ENCODE measurements at regions not wholly inside any gene's neighbourhood (a gene's known extent, or its start where the extent isn't known, plus 50 kb on each side); places are given as distances from the start of the nearest gene placed in this dataset.

DNA sequence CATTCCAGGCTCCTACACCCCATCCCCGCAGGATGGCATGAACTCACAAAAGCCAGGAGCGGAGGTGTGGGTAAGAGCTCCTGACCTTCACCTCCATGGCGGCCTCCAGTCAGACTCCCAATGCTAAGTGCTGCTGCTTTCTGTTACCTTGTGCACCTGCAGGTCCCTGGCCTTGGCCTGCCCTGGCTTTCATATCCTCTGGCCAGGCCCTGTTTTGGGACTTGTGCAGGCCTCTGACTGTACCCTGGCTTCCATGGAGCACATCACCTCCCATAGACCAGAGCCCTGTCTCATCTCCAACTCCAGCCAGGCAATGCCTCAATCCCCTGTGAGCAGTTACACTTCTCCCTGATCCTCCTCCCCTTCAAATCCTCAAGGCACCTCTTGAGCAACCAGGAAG lies 124.5 kb downstream of the MED10 start:
- TF ChIP-seq, protein P1, sequence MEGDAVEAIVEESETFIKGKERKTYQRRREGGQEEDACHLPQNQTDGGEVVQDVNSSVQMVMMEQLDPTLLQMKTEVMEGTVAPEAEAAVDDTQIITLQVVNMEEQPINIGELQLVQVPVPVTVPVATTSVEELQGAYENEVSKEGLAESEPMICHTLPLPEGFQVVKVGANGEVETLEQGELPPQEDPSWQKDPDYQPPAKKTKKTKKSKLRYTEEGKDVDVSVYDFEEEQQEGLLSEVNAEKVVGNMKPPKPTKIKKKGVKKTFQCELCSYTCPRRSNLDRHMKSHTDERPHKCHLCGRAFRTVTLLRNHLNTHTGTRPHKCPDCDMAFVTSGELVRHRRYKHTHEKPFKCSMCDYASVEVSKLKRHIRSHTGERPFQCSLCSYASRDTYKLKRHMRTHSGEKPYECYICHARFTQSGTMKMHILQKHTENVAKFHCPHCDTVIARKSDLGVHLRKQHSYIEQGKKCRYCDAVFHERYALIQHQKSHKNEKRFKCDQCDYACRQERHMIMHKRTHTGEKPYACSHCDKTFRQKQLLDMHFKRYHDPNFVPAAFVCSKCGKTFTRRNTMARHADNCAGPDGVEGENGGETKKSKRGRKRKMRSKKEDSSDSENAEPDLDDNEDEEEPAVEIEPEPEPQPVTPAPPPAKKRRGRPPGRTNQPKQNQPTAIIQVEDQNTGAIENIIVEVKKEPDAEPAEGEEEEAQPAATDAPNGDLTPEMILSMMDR (IDR thresholded peaks at IDR 0.05; ENCODE audit: insufficient read depth, low read depth, low read length) = no peak
- no peak for DNase-seq (ENCODE audit: low read depth)
- no peak overlapping the region for H3K4me3 ChIP-seq (ENCODE audit: low read depth, low read length)

DNA sequence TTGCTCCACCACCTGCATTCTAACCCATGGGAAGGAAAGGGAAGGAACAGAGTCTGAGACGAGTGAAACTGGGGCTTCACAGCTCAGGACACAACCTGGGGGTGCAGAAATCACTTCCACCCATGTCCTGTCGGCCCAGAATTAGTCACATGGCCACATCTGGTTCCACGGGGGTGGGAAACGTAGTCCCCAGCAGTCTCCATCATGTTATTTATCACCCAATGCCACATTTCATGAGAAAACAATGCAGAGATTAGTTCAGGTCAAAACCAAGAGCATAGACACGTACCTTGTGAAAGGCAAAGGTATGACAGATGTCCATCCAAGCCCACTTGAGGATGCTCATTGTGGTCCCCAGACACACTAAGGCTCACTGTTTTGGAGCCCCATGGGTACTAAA lies 125.1 kb downstream of the MED10 start:
- TF ChIP-seq, protein P1 (IDR thresholded peaks at IDR 0.05; ENCODE audit: insufficient read depth, low read depth, low read length) = no peak
- no peak for DNase-seq (ENCODE audit: low read depth)
- H3K4me3 ChIP-seq (ENCODE audit: low read depth, low read length) = no peak overlapping the region

DNA sequence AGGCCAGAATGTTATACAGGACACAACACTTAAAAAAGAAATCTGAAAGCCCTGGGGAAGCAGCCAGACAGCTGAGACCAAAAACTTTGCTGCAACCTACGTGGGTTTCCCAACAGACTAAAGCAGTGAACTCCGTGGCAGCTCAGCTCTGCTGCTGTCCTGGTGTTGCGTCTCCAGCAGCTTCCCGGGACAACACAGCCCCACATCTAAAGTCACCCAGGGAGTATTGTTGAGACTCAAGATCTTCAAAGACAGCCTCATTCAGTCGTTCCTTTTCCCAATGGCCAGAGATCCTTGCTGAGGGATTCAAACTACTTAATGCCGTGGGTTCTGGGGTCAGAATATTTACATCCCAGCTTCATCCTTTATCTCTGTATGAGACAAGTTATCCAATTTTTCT lies 125.8 kb downstream of the MED10 start:
- DNase-seq (ENCODE audit: low read depth) = no peak
- no peak overlapping the region for H3K4me3 ChIP-seq (ENCODE audit: low read depth, low read length)
- TF ChIP-seq, protein P1 (IDR thresholded peaks at IDR 0.05; ENCODE audit: insufficient read depth, low read depth, low read length) = no peak

DNA sequence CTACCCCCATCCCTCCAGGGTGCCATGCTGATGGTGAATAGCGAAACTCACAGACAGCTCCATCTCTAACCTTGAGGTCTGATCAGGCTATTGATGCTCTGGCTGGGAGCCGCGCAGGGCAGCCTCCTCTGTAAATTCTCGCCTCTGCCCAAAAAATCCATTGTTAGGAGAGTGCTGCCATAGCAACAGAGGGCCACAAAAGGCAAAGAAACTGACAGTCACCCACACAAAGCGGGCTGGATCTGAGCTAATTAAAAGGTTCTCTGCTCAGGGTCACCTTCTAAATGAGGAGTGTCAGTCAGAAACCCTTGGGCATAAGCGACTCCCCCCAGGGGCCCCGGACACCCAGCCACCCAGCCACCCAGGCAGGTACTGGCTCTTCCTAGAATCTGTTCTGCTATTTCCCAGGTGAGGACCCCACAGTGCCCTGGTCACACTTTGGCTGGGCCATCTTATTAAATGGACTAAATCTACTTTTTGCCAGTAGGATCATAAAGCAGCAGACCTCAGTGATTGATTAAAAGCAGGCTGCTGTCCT lies 126.7 kb downstream of the MED10 start:
- H3K4me3 ChIP-seq (ENCODE audit: low read depth, low read length) = no peak overlapping the region
- TF ChIP-seq, protein P1 (IDR thresholded peaks at IDR 0.05; ENCODE audit: insufficient read depth, low read depth, low read length) = no peak
- DNase-seq (ENCODE audit: low read depth) = no peak

DNA sequence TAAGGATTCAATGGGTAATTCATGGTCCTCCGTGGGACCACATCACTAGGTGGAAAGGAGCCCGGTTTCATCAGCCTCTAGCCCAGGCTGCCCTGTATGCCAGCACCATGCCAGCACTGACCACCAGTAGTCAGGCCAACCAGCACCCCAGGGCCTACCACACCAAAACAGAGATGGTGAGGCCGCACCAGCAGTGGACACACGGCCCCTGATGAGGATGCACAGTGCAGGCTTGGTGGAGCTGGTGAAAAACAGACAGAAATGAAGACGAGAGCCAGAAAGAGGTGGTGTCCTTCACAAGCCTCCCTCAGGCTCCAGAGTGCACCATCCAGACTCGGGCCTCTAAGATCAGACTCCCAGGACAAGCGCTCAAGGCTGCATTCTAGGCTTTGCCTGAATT lies 128.2 kb downstream of the MED10 start:
- H3K4me3 ChIP-seq (ENCODE audit: low read depth, low read length) = no peak overlapping the region
- no peak for DNase-seq (ENCODE audit: low read depth)
- TF ChIP-seq, protein P1 (IDR thresholded peaks at IDR 0.05; ENCODE audit: insufficient read depth, low read depth, low read length) = no peak

DNA sequence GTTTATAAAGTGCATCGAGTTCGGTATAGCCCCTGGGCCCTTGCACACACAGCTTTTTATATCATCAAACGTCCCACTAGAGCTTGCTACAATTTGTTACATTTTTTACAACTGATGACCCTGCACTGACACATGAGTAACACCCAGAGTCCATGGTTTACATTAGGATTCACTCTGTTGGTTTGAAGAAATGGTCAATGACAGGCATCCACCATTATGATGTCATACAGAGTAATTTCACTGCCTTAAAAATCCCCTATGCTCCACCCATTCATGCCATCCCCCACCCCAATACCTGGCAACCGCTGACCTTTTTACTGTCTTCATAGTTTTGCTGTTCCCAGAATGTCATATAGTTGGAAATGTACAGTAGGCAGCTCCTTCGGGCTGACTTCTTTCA lies 130.2 kb downstream of the MED10 start:
- TF ChIP-seq, protein P1 (IDR thresholded peaks at IDR 0.05; ENCODE audit: insufficient read depth, low read depth, low read length) = no peak
- no peak overlapping the region for H3K4me3 ChIP-seq (ENCODE audit: low read depth, low read length)
- DNase-seq (ENCODE audit: low read depth) = no peak

DNA sequence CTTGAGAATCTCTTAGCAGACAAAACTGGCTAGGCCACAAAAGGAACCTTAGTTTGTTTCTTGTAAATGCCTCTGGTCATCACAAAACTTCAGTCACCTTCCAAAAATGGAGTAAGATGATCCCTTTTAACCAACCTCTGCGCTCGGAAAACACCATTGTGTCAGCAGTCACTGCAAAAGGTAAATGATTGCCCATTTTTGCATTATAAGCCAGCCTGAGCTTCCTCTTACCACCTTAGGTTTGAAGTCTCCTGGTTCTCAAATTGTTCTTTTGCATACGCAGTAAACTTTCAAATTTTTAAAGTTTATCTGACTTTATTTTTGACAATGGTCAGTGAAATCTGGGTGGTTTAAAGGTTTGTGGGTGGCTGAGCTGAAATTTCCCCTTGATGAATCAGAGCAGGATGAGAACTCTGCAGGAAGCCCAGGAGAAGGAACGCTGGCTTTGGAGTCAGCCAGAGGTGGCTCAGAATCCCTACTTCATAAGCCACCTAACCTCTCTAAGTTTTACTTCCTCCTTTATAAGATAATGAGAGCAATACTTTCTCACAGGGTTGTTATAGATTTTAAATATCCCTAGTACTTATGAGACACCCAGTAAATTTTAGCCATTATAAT lies 131.4 kb downstream of the MED10 start:
- DNase-seq (ENCODE audit: low read depth) = no peak
- H3K4me3 ChIP-seq (ENCODE audit: low read depth, low read length) = no peak overlapping the region
- TF ChIP-seq, protein P1 (IDR thresholded peaks at IDR 0.05; ENCODE audit: insufficient read depth, low read depth, low read length) = no peak

Data from fibroblast of villous mesenchyme (primary cell).